AG08395 (cell line): ENCODE measurements at regions not wholly inside any gene's neighbourhood (a gene's known extent, or its start where the extent isn't known, plus 50 kb on each side); places are given as distances from the start of the nearest gene placed in this dataset.

Source experiments
- DNase-seq: peaks from one replicate; pipeline ENCODE4 v3.0.0; 2012; ENCODE audit warnings: mixed read lengths, low spot score

DNA sequence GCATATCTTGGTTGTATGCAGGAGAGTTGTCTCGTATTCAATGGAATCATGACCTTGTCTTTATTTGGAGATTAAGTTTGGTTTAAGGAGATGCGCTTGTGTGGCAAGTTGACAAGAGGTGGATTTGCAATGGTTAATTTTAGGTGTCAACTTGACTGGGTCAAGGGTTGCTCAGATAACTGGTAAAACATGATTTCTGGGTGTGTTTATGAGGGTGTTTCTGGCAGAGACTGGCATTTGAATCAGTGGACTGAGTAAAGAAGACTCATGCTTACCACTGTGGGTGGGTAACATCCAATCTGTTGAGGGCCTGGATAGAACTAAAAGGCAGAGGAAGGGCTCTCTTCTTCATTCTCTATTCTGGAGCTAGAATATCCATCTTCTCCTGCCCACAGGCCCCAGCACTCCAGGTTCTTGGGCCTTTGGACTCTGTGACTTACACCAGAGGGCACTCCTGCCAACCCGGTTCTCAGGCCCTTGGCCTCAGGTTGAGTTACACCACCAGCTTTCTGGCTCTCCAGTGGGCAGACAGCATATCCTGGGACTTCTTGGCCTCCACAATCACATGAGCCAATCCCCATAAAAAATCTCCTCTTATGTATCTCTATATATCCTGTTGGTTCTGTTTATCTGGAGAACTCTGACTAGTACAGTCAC, 141.5 kb upstream of the ARID2 start:
- no peak for DNase-seq

- no peak for DNase-seq
These were observed 138.9 kb upstream of the ARID2 start for GRCh38 chr12:45590646-45591045.

- no peak for DNase-seq
These were observed 137.9 kb upstream of the ARID2 start for GRCh38 chr12:45591635-45592034.

- no peak for DNase-seq
These were observed 133.1 kb upstream of the ARID2 start for GRCh38 chr12:45596366-45596765.

- DNase-seq: no peak
These were observed 131.2 kb upstream of the ARID2 start for GRCh38 chr12:45598336-45598735.

DNA sequence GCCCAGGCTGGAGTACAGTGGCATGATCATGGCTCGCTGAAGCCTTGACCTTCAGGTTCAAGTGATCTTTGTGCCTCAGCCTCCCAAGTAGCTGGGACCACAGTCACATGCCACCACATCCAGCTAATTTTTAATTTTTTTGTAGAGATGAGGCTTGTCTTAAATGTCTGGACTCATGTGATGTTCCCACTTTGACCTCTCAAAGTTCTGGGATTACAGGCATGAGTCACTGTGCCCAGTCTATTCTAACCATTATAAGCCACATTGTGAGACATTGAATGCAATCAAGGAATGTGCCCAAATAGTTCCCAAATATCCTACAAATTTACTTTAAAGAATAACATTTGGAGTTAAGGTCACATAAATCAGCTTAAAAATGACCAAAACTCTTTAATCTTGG, 130.7 kb upstream of the ARID2 start:
- DNase-seq: no peak

- DNase-seq: no peak
These were observed 130.3 kb upstream of the ARID2 start for GRCh38 chr12:45599196-45599595.

GRCh38 chr12:45601390-45601789, 128.1 kb upstream of the ARID2 start:
- no peak for DNase-seq

GRCh38 chr12:45601888-45602287, 127.6 kb upstream of the ARID2 start:
- no peak for DNase-seq

GRCh38 chr12:45605624-45606023, 123.9 kb upstream of the ARID2 start:
- no peak for DNase-seq

- DNase-seq: no peak
These were observed 118.4 kb upstream of the ARID2 start for GRCh38 chr12:45611061-45611460.

DNA sequence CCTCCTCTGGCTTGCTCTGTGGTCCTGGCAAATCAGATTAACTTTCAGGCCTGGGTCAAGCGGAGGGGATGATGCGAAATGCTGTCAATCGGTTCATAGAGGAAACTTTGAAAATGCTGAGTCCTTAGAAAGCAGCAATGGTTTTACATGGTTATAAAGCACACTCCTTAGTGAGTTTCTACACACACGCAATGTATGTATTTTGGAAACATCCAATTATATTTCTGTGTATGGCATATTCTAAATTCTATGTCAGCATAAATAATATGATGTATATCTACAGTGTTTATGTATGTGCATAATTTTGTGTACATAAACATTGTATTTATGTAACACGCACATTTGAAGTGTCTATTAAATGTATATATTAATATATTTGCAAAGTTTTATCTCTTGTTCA, 118.0 kb upstream of the ARID2 start:
- DNase-seq: no peak

DNA sequence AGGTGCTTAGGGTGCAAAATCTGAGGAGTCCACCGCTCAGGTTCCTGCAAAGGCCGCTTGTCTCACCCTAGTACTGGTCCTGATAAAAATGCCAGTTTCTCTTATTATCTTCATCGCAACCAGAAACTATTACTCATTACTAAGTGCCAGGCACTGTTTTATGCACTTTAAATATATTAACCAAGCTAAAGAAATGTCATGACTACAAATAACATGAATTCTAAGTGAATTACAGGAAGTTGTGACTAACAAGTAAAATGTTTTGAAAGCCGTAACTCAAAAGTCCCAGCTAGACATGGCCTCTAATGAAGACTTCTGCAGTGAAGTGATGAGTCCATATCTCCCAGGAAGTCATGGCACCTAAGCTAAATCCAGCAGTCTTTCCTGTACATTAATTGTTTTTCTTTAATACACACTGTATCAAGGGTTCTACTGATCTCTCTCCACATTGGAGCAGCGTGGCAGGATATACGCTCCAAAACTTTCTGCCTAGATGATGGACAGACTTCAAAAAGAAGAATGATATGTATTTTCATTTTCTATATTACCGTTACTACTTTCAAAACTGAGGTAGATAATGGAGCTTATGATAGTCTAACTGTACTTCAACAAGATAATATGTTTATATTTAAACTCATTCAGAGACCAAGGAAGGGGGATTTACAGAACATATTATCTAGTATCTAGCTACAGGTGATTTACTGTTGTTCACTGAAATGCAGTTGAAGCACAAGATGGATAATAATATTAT, 117.3 kb upstream of the ARID2 start:
- DNase-seq: no peak

- DNase-seq: no peak
These were observed 116.2 kb upstream of the ARID2 start for GRCh38 chr12:45613296-45613695.

GRCh38 chr12:45613855-45614254, 115.7 kb upstream of the ARID2 start:
- no peak for DNase-seq

- peak; percentile 65 for DNase-seq
These were observed 114.2 kb upstream of the ARID2 start for GRCh38 chr12:45615268-45615667.

DNA sequence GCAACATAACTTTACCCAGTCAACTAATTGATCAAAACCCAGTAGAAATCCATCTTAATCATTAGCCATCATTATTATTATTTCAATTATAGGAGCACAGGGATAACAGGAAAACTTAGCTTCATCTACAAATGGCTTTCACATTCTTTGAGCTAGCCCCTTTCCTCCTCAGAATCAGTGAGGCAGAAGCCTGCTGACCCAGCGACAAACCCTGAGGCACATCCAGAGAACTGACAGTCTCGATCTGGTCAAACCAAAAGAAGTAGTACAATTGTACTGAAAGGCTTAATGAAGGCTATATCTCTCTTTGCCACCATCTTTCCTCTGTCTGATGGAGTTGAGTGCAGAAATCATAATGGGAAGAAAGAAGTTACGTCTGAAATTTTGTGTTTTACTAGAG, 109.8 kb upstream of the ARID2 start:
- no peak for DNase-seq

GRCh38 chr12:45621703-45622102, 107.8 kb upstream of the ARID2 start:
- DNase-seq: no peak

GRCh38 chr12:45622210-45622937, 107.1 kb upstream of the ARID2 start:
- DNase-seq: no peak

- DNase-seq: no peak
These were observed 106.3 kb upstream of the ARID2 start for GRCh38 chr12:45623221-45623620.

- DNase-seq: no peak
These were observed 105.6 kb upstream of the ARID2 start for GRCh38 chr12:45623940-45624339.

- no peak for DNase-seq
These were observed 102.5 kb upstream of the ARID2 start for GRCh38 chr12:45626965-45627364.

DNA sequence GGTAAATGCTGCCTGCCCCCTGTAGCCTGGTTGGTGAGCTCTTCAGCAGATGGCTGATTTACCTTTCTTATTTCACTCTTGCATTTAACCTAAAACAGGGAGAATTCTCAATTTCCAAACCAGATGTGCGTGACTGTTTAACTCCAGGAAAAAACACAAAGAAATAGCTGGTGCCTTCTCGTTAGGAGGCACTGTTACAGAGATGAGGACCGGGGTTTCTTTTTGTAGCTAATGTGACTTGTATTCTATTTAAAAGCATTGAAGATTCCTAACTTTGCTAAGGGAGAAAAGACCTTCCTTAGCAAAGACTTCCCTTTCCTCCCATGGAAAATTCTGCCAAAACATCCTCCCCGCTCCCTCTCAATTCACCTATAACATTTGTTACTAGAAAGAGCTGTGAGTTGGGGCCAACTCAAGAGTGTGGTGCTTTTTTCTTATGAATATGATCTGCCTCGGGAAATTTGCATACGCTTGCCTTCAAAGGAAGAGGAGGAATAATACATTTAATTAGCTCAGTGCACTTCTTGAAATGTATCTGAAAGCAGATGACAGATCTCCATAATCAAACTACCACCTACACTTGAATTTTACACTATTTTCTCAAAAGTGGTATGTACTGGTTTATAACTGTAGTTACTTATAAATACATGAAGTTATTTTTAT, 102.0 kb upstream of the ARID2 start:
- DNase-seq: no peak
